HepG2 (cell line): ENCODE measurements at regions not wholly inside any gene's neighbourhood (a gene's known extent, or its start where the extent isn't known, plus 50 kb on each side); places are given as distances from the start of the nearest gene placed in this dataset.

Source experiments
- ATAC-seq: fragments of 200-7000 bp; cut with Tn5 transposase; 3 replicates; pipeline ENCODE4 v1.9.1; 2020; ENCODE audit warnings: mild to moderate bottlenecking, moderate library complexity
- BruUV-seq: library from RNA; stranded (reverse); fragments of 400-500 nt; replicated peaks from 2 replicates; lab custom pipeline; 2021; lab: Mats Ljungman, UMichigan
- CTCF ChIA-PET: fragments of 300-600 bp; formaldehyde crosslinking; extraction: SDS; loops from one replicate; lab custom pipeline; 2021; ENCODE audit warnings: low total read pairs, inconsistent platforms, low intra/inter-chr PET ratio; lab: Yijun Ruan, JAX
- POLR2A ChIA-PET: fragments of 350-600 bp; sonication (Branson Sonifier 250); formaldehyde crosslinking; loops from one replicate; lab custom pipeline; 2020; ENCODE audit warnings: antibody characterized with exemption, inconsistent platforms; lab: Yijun Ruan, JAX
- DNase-seq: peaks from one replicate; pipeline ENCODE4 v3.0.0-alpha.2; 2015; ENCODE audit warnings: low spot score
- FAIRE-seq: peaks from 3 replicates; lab custom pipeline; 2011; peaks lifted over from hg19 to GRCh38; lab: Jason Lieb, UNC
- H2AFZ ChIP-seq: one replicate; pipeline ENCODE4 v1.6.1; 2011; ENCODE audit warnings: low read length, inconsistent platforms
- H3K27ac ChIP-seq: fragments of 300-600 bp; 3 replicates; pipeline ENCODE4 v1.8.0; 2011; ENCODE audit warnings: mixed run types, mild to moderate bottlenecking, mixed read lengths, low read length, inconsistent platforms; ENCODE audit not compliant: insufficient read depth; ENCODE audit errors: extremely low read length
- H3K27me3 ChIP-seq, 2 experiments: fragments of 200-600 bp in 1 of 2; 2 replicates in 1 of 2; 3 replicates in 1 of 2; pipeline versions ENCODE4 v1.6.0 to v1.8.0; 2011; ENCODE audit warnings: low read length in 2 of 2, mild to moderate bottlenecking in 2 of 2, moderate library complexity in 2 of 2, inconsistent platforms in 1 of 2; ENCODE audit not compliant: insufficient read depth in 2 of 2, control insufficient read depth in 1 of 2
- H3K36me3 ChIP-seq, 2 experiments: fragments of 200-600 bp in 1 of 2; replicated peaks in 1 of 2; 2 replicates in 1 of 2; 3 replicates in 1 of 2; pipeline versions ENCODE4 v1.5.1 to v1.8.0; 2011; ENCODE audit warnings: low read length in 2 of 2, inconsistent platforms in 1 of 2; ENCODE audit not compliant: insufficient read depth in 2 of 2, control insufficient read depth in 1 of 2
- H3K4me1 ChIP-seq: 2 replicates; pipeline ENCODE4 v1.5.1; 2012; ENCODE audit warnings: low read length, inconsistent platforms; ENCODE audit not compliant: insufficient read depth
- H3K4me2 ChIP-seq: 2 replicates; pipeline ENCODE4 v1.6.0; 2011; ENCODE audit warnings: low read depth, low read length, inconsistent platforms
- H3K4me3 ChIP-seq, 3 experiments: fragments of 200-600 bp in 1 of 3; sonication (generic), shearing (Covaris generic) in 1 of 3; replicated peaks in 1 of 3; 2 replicates each; pipeline ENCODE4 v1.5.1; 2011 to 2016; ENCODE audit warnings: low read length in 3 of 3, inconsistent platforms in 2 of 3, low read depth in 2 of 3, mild to moderate bottlenecking in 2 of 3, control low read depth in 1 of 3, mixed read lengths in 1 of 3; ENCODE audit not compliant: insufficient read depth in 1 of 3
- H3K79me2 ChIP-seq: one replicate; pipeline ENCODE4 v1.6.1; 2011; ENCODE audit warnings: low read length, inconsistent platforms; ENCODE audit not compliant: insufficient read depth
- H3K9ac ChIP-seq: 2 replicates; pipeline ENCODE4 v1.6.0; 2011; ENCODE audit warnings: mild to moderate bottlenecking, low read depth, low read length, inconsistent platforms; ENCODE audit not compliant: insufficient read depth
- H3K9me3 ChIP-seq: 2 replicates; pipeline ENCODE4 v1.5.1; 2012; ENCODE audit warnings: mild to moderate bottlenecking, low read length
- H4K20me1 ChIP-seq: 2 replicates; pipeline ENCODE4 v1.6.0; 2011; ENCODE audit warnings: inconsistent platforms, mild to moderate bottlenecking, low read length, moderate library complexity; ENCODE audit not compliant: insufficient read depth
- ASH2L ChIP-seq: fragments of 300-600, 200-600 bp; sonication (generic); IDR thresholded peaks from 2 replicates; pipeline ENCODE4 v1.7.0; 2017; ENCODE audit warnings: low read depth, mild to moderate bottlenecking, moderate library complexity, mixed read lengths, low read length; ENCODE audit not compliant: insufficient read length
- BRD4 ChIP-seq: sonication (generic); formaldehyde crosslinking; IDR thresholded peaks from 2 replicates; pipeline ENCODE4 v1.4.0; 2020; ENCODE audit warnings: missing genetic modification reagents
- BRF2 ChIP-seq: sonication (generic); formaldehyde crosslinking; IDR thresholded peaks from 2 replicates; pipeline ENCODE4 v1.8.1; 2022; ENCODE audit warnings: mild to moderate bottlenecking, missing genetic modification reagents
- CREB3 ChIP-seq: sonication (generic); formaldehyde crosslinking; IDR thresholded peaks from 2 replicates; pipeline ENCODE4 v1.5.0; 2020; ENCODE audit warnings: missing genetic modification reagents
- DNMT1 ChIP-seq: sonication (generic); formaldehyde crosslinking; IDR thresholded peaks from 2 replicates; pipeline ENCODE4 v1.5.1; 2020; ENCODE audit warnings: mild to moderate bottlenecking, missing genetic modification reagents
- ETS1 ChIP-seq: sonication (generic); formaldehyde crosslinking; IDR thresholded peaks from 2 replicates; pipeline ENCODE4 v1.4.0; 2020; ENCODE audit warnings: missing genetic modification reagents
- FOXP1 ChIP-seq, 2 experiments: fragments of 450-650 bp in 1 of 2; IDR thresholded peaks; 2 replicates each; pipeline ENCODE4 v1.6.1; 2017 to 2018; ENCODE audit warnings: antibody characterized with exemption in 1 of 2
- GFI1 ChIP-seq: sonication (generic); formaldehyde crosslinking; IDR thresholded peaks from 2 replicates; pipeline ENCODE4 v1.5.0; 2020; ENCODE audit warnings: missing genetic modification reagents, mild to moderate bottlenecking, borderline replicate concordance
- KDM4B ChIP-seq: sonication (generic); formaldehyde crosslinking; IDR thresholded peaks from 2 replicates; pipeline ENCODE4 v1.4.0; 2020; ENCODE audit warnings: missing genetic modification reagents
- RAD51 ChIP-seq: fragments of 450-650 bp; IDR thresholded peaks from 2 replicates; pipeline ENCODE4 v1.6.1; 2016; ENCODE audit warnings: borderline replicate concordance
- RFXANK ChIP-seq: IDR thresholded peaks from 2 replicates; pipeline ENCODE4 v1.6.1; 2016
- SALL1 ChIP-seq: sonication (generic); formaldehyde crosslinking; IDR thresholded peaks from 2 replicates; pipeline ENCODE4 v1.8.0; 2022; ENCODE audit warnings: mild to moderate bottlenecking, missing genetic modification reagents
- SOX13 ChIP-seq, 3 experiments: fragments of 450-650 bp in 1 of 3; sonication (generic) in 1 of 3; formaldehyde crosslinking in 1 of 3; IDR thresholded peaks in 2 of 3; conservative IDR thresholded peaks in 1 of 3; 2 replicates each; pipeline versions ENCODE4 v1.5.0 to v1.6.1; 2016 to 2020; ENCODE audit warnings: antibody characterized with exemption in 1 of 3, mild to moderate bottlenecking in 1 of 3, missing compliant biosample characterization in 1 of 3, missing genetic modification reagents in 1 of 3, moderate library complexity in 1 of 3
- ZBTB25 ChIP-seq: IDR thresholded peaks from 2 replicates; pipeline ENCODE4 v1.6.1; 2018; ENCODE audit warnings: missing genetic modification reagents
- ZBTB7A ChIP-seq: sonication (generic); formaldehyde crosslinking; IDR thresholded peaks from 2 replicates; pipeline ENCODE4 v1.8.0; 2022; ENCODE audit warnings: mild to moderate bottlenecking, missing genetic modification reagents
- ZBTB7B ChIP-seq: sonication (generic); formaldehyde crosslinking; IDR thresholded peaks from 2 replicates; pipeline ENCODE4 v1.4.0; 2020; ENCODE audit warnings: missing genetic modification reagents
- ZNF232 ChIP-seq: sonication (generic); formaldehyde crosslinking; IDR thresholded peaks from 2 replicates; pipeline ENCODE4 v1.4.0; 2020; ENCODE audit warnings: missing genetic modification reagents, borderline replicate concordance
- ZNF235 ChIP-seq: sonication (generic); formaldehyde crosslinking; IDR thresholded peaks from 2 replicates; pipeline ENCODE4 v1.8.1; 2023; ENCODE audit warnings: mild to moderate bottlenecking, missing genetic modification reagents, borderline replicate concordance
- ZNF784 ChIP-seq: sonication (generic); formaldehyde crosslinking; IDR thresholded peaks from 2 replicates; pipeline ENCODE4 v1.5.1; 2020; ENCODE audit warnings: missing genetic modification reagents, mild to moderate bottlenecking, borderline replicate concordance
- WGBS: methylation state at CpG from one replicate; pipeline ENCODE4 v1.1.6; 2017; ENCODE audit warnings: low lambda C conversion rate; 5-methylcytosine and 5-hydroxymethylcytosine counted together
- in situ Hi-C: cut with HindIII; loops from 2 replicates; pipeline ENCODE4 v1.10.0; 2017; ENCODE audit warnings: low pct_unique_long_range_greater_than_20kb; ENCODE audit not compliant: extremely low pct_ligation_motif_present
- intact Hi-C: fragments of 100-400 bp; cut with micrococcal nuclease; formaldehyde crosslinking; loops from one replicate; pipeline ENCODE4 v1.10.0; 2022; ENCODE audit not compliant: unreplicated experiment

GRCh38 chr22:19597399-19597735, 73.2 kb upstream of the CLDN5 start:
- WGBS, result 8% methylated on average over 7 of the region's 7 CpGs
- H2AFZ ChIP-seq, result no peak overlapping the region
- in situ Hi-C loops, result no loop called here
- peak; percentile 8 for FAIRE-seq
- intact Hi-C loops, result no loop called here
- H3K9ac ChIP-seq, result peak overlapping the region; percentile 23; the same call in 1 of the 2 replicates
- no peaks in the 10 kb centered on the region for H4K20me1 ChIP-seq
- H3K27me3 ChIP-seq, result peaks cover 2 to 31% of the 10 kb centered on the region in 2 experiments; a peak in 2 of 5 replicates
- H3K9me3 ChIP-seq, result no peaks in the 10 kb centered on the region
- peak overlapping the region; percentile 43 for H3K27ac ChIP-seq
- no peaks in the 10 kb centered on the region for H3K36me3 ChIP-seq
- H3K4me1 ChIP-seq, result peaks cover 36% of the 10 kb centered on the region
- H3K4me2 ChIP-seq, result peak overlapping the region; percentile 68
- peak; percentile 32 for DNase-seq
- no TSS peak for BruUV-seq
- no peak overlapping the region; a peak in 1 of 6 replicates for H3K4me3 ChIP-seq
- peak; percentile 77 for ATAC-seq
- ChIA-PET CTCF (no interaction called here), POLR2A (no interaction called here)
- H3K79me2 ChIP-seq, result no peaks in the 10 kb centered on the region
- TF ChIP-seq BRF2 (CRISPR knock-in tag), result no peak
- no peak for TF ChIP-seq DNMT1
- TF ChIP-seq FOXP1 (IDR thresholded peaks at IDR 0.05), result no peak
- peak; percentile 29; the same call in 1 of the 2 replicates for TF ChIP-seq FOXP1 (CRISPR knock-in tag; IDR thresholded peaks at IDR 0.05)
- no peak for TF ChIP-seq ZBTB7A (CRISPR knock-in tag)
- TF ChIP-seq ZBTB7B (CRISPR knock-in tag), result no peak
- TF ChIP-seq ASH2L, result peak; percentile 31
- peak; percentile 56; the same call in 1 of the 2 replicates for TF ChIP-seq SALL1 (CRISPR knock-in tag)
- TF ChIP-seq RAD51, result no peak
- TF ChIP-seq SOX13 (IDR thresholded peaks at IDR 0.05), result no peak
- TF ChIP-seq SOX13 (CRISPR knock-in tag; conservative IDR thresholded peaks at IDR 0.05 in 1 of 2, IDR thresholded peaks at IDR 0.05 in 1 of 2), result peak in 1 of 2 experiments; percentile 9; a peak in 1 of 4 replicates
- TF ChIP-seq ZNF784 (CRISPR knock-in tag), result no peak
- TF ChIP-seq KDM4B, result no peak
- TF ChIP-seq BRD4 (CRISPR knock-in tag), result no peak
- no peak for TF ChIP-seq ZBTB25
- TF ChIP-seq ETS1 (CRISPR knock-in tag), result no peak
- peak; percentile 91 for TF ChIP-seq GFI1
- TF ChIP-seq ZNF235 (CRISPR knock-in tag), result no peak
- no peak for TF ChIP-seq ZNF232 (CRISPR knock-in tag)
- no peak for TF ChIP-seq CREB3 (CRISPR knock-in tag)
- TF ChIP-seq RFXANK, result no peak
